ENCODE measurements at regions not wholly inside any gene's neighbourhood (a gene's known extent, or its start where the extent isn't known, plus 50 kb on each side); places are given as distances from the start of the nearest gene placed in this dataset.

GRCh38 chr13:44843403-44843802 lies 145.9 kb downstream of the NUFIP1 start:
- TF ChIP-seq CTCF (IDR thresholded peaks at IDR 0.05; ENCODE audit: low read depth, low read length, missing input control) (no peak), GABPA (IDR thresholded peaks at IDR 0.05 in 1 of 2, conservative IDR thresholded peaks at IDR 0.05 in 1 of 2) (no peak)

All from liver (tissue), 3 donors.